NCI-H524 (cell line): ENCODE measurements at regions not wholly inside any gene's neighbourhood (a gene's known extent, or its start where the extent isn't known, plus 50 kb on each side); places are given as distances from the start of the nearest gene placed in this dataset.
A peak's percentile ranks its signal among the peaks of the same experiment; 100 is the strongest.

ENCODE experiments used
- DNase-seq, 2 experiments: peaks; one replicate each; lab custom pipeline; 2025; lab: John Stamatoyannopoulos, UW

DNA sequence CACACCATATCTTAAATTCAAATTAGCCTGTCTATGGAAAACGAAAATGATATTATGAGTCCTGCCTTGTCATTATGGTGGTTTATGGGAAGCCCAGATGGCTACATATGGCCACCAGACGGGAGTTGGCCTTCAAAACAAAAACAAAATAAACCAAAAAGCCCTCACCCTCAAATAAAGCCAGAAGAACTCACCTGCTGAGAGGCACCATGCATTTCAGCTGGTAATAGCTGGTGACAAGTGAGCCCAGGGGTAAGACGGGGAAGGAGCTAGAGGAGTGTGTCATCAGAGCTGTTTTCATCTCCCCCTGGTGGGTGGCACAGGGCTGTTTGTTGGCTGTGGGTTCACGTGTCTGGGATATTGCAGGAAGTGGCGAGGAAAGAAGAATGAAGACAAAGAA, 152.9 kb downstream of the EFNB2 start:
- peak in 1 of 2 experiments; percentile 6 for DNase-seq

DNA sequence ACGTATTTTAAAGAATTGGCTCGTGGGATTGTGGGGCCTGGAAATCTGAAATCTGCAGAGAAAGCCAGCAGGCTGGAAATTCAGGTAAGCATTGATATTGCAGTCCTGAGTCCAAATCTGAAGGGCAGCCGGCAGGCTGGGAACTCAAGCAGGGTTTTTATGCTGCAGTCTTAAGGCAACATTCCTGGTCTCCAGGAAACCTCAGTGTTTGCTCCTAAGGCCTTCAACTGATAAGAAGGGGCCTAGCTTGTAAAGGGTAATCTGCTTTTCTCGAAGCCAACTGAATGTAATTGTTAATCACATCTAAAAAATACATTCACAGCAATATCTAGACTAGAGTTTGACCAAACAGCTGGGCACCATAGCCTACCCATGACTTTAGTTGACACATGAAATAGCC, 154.4 kb downstream of the EFNB2 start:
- no peak for DNase-seq

DNA sequence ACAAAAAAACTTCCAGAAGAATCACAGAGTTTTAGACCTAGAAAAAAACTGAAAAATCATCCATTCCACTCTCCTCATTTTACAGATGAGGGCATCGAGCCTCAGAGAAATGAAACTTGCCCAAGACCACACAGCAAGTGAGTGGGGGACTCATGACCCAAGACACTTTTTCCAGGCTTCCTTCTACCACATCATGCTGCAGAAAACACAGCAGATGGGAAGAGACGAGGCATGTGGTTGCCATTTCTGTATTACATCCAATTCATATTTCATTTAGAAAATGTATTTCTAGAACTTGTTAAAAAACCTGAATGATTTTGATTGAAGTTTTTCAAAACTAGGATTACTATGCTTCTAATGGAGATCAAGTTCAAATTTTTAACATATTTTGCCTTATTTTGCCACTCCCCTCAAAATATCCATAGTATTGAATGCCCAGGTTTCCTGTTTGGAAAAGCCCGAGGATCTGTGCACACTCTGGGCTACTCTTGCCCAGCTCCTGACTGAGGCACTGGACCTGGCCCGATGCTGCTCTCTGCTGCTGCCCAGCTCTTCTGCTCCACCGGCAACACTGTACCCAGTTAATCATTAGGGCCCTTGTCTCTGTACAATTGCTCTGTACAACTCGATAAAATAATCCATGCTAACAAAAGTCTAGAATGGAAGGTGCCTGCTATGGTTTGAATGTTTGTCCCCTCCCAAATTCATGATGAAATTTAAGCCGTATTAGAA, 157.4 kb downstream of the EFNB2 start:
- no peak for DNase-seq

DNA sequence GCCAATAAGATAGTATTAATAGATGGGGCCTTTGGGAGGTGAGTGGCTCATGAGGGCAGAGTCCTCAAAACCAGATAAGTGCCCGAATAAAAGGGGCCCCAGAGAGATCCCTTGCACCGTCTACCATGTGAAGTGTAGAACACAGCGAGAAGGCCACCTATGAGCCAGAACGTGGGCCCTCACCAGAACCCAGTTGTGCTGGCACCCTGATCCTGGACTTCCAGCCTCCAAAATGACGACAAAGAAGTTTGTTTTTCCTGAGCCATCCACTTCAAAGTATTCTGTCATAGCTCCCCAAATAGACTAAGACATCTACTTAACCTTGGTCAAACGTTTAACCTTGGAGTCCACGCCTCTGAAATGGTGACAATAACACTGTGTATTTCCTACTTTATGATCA, 158.1 kb downstream of the EFNB2 start:
- DNase-seq = no peak

DNA sequence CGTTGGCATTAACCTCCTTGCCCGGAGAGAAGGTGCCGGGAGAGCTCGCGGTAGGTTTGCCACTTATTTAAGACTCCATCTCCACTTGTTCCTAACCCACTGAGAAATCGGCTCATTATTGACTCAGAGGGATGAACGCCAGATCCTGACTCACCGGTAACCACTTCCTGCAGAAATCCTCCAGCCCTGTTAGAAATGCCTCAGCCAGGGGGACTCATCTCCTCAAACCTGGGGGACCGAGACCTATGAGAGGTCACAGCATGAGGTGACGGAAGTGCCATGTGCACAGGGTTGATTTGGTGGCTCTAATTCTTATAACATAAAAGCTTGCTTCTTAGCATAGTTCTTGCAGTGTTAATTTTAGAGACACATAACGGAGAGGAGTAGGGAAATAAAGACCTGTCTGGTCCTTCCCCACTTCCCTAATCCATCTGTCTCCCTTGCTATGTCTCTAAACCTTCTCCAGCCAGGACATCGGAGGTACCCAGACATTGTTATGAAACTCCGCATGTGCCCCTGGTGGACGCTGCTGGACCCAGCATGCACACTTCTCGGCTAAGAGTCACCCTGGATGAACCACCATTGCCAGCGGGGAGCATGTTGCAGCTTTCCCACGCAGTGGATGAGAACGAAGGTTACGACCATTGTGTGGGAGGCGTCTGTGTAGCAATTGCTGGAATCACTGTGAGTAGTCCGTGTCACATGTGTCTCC, 158.9 kb downstream of the EFNB2 start:
- no peak for DNase-seq

DNA sequence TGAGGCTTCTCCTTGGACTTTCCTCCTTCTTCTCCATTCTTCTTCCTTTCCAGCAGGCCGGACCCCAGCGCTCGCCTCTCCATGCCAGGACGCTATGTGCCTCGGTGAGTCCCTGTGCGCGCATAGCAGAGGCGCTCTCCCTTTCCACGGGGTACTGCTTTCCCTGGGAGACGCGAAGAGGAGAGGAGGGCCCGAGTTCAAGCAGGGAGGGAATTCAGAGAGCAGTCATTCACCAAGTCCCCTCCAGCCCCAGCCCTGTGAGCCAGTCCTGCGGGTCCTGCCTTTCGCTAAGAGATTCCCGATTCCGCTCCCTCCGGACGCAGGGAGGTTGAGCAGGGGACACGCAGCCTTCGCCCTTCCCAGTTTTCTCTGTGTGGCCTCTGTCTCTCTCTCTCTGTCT, 160.4 kb downstream of the EFNB2 start:
- no peak for DNase-seq

DNA sequence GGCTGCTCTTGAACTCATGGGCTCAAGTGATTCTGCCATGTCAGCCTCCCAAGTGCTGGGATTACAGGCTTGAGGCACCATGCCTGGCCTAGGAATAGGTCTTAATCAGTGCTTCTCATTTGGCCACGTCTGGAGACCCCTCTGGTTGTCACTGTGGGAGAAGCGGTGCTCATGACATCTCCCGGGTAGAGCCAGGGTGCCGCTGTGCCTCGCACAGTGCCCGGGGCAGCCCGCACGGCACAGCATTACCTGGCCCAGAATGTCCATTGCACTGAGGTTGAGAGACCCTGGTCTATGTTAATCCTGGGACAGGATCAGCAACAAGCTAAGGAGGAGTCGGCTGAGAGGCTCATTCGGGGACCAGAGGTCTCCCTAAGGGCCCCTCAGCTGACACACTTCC, 160.8 kb downstream of the EFNB2 start:
- DNase-seq = no peak

DNA sequence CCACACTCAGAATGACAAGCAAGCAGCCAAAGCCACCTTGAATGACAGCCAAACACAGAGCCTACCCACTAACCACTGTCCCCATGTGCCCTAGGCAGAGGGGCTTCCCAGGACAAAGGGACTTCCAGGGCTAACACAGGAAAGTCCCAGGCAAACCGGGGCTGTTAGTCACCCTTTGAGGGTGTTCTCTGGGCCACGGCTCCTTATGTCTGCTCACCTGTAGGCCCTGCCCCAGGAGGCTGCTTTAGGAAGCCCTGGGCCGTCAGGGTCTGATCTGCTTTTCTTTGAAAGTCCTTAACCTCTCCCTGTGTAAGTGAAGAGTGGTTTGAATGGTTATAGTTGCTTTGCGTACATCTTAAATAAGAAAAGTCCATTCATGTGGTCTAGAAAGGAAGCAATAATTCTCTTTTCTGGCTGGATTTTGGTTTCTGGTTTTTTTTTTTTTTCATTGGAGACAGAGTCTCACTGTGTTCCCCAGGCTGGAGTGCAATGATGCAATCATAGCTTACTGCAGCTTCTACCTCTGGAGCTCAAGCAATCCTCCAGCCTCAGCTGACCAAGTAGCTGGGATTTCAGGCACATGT, 161.4 kb downstream of the EFNB2 start:
- DNase-seq = peak in 1 of 2 experiments; percentile 69

DNA sequence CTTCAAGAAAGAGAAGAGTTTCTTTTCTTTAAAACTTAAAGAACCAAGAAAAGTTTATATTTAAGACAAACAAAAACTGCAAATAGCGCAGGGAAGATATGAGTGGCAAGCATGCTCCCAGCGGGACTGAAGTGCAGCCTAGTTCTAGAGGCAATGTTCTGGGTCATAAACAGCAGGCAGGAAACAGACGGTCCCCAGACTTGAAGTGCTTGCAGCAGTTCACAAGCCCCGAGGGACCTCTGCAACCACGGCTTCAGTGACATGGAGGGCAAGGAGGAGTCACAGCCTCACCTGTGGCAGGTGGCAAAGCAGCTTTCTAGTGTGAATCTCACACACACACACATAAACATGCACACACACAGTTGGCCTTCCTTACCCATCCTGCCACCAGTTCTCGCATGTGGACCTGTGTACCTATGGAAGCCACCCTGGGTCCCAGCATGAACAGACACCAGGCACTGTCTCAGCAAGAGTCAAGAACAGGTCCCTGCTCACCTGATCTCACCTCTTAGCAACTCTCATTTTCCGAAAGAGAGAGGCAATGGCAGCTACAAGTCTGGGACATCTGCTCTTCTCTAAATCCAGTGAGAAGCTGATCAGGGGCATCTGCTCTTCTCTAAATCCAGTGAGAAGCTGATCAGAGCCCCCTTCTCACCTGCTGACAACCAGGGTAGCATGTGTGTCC, 162.0 kb downstream of the EFNB2 start:
- DNase-seq = peak; percentile 88 to 95

DNA sequence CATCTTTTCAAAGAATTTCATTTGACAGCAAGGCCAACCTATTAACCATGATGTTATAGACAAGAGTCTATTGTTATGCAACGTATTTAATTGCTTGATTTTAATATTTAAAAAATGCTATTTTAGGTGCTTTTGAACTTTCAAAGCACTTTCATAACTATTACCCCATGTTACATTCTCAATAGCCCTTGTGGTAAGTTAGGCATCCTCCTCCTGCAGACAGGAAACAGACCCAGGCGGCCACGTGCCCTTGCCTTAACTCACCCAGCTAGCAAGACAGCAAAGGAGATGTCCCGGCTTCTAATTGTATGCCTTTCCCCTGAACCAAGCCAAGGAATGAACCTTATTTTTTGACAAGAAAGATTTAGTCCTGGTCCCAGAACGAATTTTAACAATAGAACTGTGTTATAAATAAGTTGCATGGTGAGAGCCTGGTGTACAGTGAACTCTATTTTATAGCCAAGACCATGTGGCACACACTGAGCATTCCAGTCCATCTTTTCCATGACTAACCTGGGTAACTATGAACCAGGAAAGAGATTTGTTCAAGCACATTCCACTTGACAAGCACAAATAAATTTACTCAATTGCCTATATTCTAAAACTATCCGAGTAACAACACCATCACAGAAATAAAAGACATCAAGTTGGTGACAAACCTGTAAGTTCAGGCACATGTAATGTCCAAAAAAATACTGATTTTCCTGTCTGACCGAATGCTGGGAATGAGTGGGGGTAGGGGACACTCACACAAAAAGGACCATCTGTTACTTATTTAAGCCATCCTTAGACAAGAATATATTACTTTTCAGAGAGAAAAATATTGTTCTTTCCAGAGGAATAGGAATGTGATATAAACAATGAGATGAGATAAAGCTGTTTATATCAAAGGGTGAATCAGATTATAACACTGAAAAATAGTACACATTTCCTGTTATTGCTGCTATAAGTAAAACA, 163.0 kb downstream of the EFNB2 start:
- DNase-seq = peak; percentile 49 to 71

DNA sequence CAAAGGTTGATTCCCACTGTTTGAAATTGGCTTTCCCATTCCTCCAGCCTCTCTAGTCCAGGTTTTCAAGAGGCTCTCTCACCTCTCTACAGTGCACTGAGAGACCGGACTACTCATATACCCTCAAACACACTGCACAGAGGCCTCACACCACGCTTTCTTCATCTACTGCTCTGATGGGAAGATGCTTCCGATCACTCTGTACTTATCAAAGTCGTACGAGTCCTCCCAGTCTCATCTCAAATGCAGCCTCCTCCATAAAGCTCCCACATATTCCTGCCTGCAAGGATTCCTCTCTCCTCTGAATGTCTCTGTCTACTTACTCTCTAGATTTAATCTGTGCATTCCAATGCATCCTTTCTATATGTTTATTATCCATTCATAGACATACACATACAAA, 164.4 kb downstream of the EFNB2 start:
- DNase-seq = no peak

DNA sequence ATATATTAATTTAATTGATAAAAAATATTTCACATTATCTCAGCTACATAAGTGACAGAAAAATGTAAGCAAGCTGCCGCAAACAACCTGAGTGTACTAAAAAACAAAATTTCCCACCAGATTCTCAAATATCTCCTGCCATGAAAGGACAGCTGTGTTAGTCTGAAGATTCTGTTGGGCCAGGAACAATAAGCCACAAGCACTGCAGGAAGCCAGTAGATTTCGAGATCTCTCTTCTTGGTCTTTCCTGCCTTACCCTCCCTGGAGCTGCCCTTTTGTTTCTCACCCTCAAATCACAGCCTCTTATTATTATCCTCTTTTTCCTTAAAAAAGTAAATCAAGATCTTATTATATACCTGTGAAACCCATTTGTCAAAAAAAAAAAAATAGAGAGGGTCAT, 165.6 kb downstream of the EFNB2 start:
- no peak for DNase-seq

DNA sequence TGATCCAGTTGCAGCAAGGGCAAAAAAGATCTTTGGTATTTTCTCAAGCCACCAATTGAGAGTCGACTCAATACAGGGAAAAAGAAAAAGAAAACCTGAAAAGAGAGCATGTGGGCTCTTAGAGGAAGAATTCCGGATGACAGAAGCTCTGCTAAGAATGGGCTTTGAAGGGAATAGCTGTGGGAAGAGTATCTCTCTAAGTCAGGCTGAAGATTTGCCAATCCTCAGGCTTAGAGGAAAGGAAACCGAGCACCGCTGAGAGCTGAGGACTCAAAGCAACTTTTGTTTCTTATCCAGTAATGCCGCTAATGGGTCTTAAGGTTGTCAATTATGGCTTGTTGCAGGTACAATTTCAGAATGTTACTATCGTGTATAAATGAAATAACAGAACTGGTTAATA, 166.4 kb downstream of the EFNB2 start:
- no peak for DNase-seq

DNA sequence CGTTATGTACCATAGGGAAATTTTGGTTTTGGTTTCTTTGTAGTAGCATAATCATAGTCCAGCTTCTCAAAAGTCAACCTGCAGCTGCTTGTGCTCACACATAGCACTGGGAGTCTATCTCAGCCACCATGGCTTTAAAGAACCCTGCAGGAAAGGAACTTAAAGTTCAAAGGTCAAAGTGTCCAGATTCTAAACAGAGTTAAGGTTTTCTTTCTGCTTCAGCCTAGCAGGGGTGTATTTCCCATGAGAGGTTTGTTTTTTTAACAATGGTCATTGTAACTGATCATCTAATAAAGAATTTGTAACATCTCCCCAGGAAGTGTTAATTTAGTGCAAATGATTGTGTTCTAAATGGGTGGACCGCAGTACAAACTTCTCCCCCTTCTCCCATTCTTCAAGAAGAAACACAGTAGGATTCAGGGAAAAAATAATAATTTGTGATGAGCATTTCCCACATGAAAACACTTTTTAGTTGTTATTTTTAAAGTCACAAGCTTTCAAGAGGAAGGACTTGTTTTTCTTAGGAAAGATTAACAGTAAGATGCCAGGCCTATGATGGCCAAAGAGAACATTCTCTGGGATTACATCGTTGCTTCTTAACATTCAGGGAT, 168.0 kb downstream of the EFNB2 start:
- no peak for DNase-seq

DNA sequence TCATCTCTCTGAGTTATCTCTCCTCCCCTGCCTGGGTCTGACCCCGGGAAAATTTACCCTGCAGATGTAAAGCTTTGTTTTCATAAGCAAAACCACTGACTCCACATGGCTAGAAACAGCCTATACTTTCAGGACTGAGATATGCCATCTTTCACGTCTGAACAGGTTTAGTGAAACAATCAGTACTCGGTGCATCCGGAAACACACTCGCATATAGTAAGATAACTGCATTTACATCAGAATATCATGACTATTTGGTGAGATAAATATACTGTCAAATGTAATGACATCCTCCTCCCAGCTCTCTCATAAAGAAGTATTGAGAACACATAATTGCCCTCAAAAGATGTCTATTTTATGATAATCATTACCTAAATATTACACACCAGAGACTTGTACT, 172.8 kb downstream of the EFNB2 start:
- DNase-seq = no peak

DNA sequence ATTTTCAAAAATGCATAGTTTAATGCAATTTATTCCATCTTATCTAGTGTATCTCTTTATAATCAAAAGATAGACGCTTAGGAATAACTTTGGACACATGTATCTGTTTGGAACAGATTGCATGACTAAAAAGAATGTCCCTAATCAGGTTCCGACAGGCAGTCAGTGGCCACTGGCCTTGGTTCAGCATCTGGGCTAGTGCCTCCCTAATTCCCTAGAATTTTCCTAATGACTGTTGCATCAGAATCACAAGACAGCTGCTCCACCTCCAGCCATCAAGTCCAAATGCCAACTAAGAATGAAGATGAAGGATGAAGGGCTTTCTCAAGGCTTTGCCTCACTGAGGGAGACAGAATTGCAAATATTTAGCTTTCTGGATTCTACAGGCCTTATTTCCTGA, 173.8 kb downstream of the EFNB2 start:
- DNase-seq = no peak

DNA sequence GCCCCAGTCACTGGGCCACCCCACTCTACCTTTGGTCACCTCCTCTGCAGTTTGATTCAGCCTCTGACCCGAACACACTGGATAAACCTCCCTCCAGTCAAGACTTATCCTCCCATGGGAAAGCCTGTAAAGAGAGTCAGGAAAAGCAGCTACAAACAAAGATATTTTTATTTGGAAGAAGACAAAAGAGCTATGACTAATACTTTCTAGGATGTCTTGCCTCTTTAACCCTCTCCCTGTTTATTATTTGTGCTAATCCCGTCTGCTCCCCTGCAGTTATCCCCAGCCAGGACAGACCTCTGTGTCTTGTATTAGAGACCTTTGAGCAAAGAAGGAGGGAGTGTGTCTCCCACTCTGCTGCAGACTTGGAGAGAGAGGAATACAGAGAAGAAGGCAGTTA, 178.3 kb downstream of the EFNB2 start:
- DNase-seq = no peak

DNA sequence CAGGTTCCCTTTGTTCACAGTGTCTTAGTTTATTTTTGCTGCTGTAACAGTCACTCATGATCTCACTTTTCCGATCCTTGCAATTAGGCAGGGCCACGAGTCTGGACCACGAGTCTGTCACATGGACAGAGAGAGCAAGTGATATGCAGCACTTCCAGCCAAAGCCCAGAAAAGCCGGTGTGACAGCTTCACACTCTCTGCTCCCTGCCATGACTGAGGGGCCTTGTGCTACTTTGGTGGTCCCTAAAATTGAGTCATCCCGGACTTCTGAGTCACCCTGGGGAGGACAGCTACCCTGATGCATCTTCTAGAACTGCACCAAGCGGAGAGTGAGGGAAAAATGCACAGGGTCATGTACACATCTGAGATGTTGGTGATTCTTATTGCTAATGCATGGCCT, 179.6 kb downstream of the EFNB2 start:
- no peak for DNase-seq

DNA sequence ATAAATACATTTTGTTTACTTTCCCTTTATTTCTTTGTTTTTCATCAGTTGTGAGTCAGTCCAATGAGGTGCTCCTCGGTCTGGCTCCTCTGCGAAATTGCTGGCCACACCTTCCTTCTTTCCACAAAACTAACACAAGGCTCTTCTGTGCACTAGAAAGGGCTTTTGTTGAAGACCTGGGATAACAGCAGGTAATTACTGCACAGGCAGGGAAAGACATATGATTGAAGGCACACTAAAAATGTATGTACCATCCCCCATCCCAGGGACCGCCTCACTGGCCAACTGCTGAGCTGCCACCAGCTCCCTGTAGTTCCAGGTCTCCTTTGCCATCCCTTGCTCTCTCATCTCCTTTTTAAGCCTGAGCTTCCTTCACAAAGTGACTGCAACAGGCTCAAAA, 180.5 kb downstream of the EFNB2 start:
- no peak for DNase-seq

DNA sequence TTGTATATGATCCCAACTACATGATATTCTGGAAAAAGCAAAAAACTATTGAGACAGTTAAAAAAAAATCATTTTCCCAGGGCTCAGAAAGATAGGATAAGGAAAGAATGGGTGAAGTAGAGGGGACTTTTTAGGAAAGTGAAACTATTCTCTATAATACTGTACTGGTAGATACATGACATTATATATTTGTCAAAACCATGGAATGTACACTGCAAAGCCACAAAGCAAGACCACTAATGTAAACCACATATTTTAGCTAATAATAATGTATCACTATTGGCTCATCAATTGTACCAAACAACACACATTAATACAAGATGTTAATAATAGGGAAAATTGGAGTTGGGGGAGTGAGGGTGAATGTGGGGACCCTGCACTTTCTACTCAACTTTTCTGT, 182.6 kb downstream of the EFNB2 start:
- DNase-seq = no peak

DNA sequence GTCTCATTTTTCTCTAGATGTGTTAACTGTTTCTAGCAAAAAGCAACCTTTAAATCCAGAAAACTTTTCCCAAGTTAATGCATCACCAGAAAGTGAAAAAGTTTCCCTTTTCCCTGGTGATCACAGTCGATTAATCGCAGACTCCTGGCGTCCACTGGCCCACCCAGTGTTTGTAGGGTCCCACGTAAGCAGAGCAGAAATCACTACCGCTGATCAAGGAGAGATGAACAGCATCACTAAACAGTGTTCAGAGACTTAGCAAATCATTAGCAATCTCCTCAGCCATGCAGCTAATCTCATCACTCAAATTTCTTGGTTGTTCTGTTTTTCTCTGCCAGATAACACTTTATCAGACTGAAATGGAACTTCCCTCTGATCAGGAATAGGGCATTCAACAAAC, 184.2 kb downstream of the EFNB2 start:
- no peak for DNase-seq
